IMR-90 (cell line): ENCODE measurements at regions not wholly inside any gene's neighbourhood (a gene's known extent, or its start where the extent isn't known, plus 50 kb on each side); places are given as distances from the start of the nearest gene placed in this dataset.

Source experiments
- ATAC-seq: fragments of 200-7000 bp; cut with Tn5 transposase; 2 replicates; pipeline ENCODE4 v1.9.1; 2020; ENCODE audit warnings: low read depth, mild to moderate bottlenecking, moderate library complexity
- BruUV-seq: library from RNA; stranded (reverse); fragments of 400-500 nt; replicated peaks from 2 replicates; lab custom pipeline; 2021; lab: Mats Ljungman, UMichigan
- CTCF ChIA-PET: fragments of 300-600 bp; formaldehyde crosslinking; extraction: SDS; loops from one replicate; lab custom pipeline; 2021; ENCODE audit warnings: antibody characterized with exemption; lab: Yijun Ruan, JAX
- POLR2A ChIA-PET: fragments of 300-600 bp; sonication (Branson Sonifier 250); formaldehyde crosslinking; loops from one replicate; lab custom pipeline; 2022; ENCODE audit warnings: antibody characterized with exemption; ENCODE audit not compliant: unreplicated experiment; lab: Charles Lee
- DNase-seq: peaks from one replicate; pipeline ENCODE4 v3.0.0; 2013
- H2AFZ ChIP-seq: replicated peaks from 2 replicates; pipeline ENCODE3; 2013; ENCODE audit warnings: low read length, mild to moderate bottlenecking; ENCODE audit not compliant: poor library complexity
- H2AK5ac ChIP-seq: 2 replicates; pipeline ENCODE4 v1.6.1; 2013; ENCODE audit warnings: low read depth, low read length, inconsistent platforms
- H2AK9ac ChIP-seq: replicated peaks from 2 replicates; pipeline ENCODE3; 2013; ENCODE audit warnings: mild to moderate bottlenecking, low read depth, low read length, moderate library complexity; ENCODE audit not compliant: poor library complexity
- H2BK120ac ChIP-seq: 2 replicates; pipeline ENCODE4 v1.6.1; 2013; ENCODE audit warnings: low read depth, low read length, inconsistent platforms
- H2BK15ac ChIP-seq: 3 replicates; pipeline ENCODE4 v1.6.1; 2013; ENCODE audit warnings: low read depth, low read length, inconsistent platforms
- H2BK20ac ChIP-seq: 2 replicates; pipeline ENCODE4 v1.6.1; 2013; ENCODE audit warnings: low read depth, mild to moderate bottlenecking, inconsistent platforms, low read length, moderate library complexity
- H2BK5ac ChIP-seq: 2 replicates; pipeline ENCODE4 v1.6.1; 2013; ENCODE audit warnings: mild to moderate bottlenecking, low read depth, low read length, inconsistent platforms; ENCODE audit not compliant: poor library complexity, severe bottlenecking
- H3K14ac ChIP-seq: replicated peaks from 2 replicates; pipeline ENCODE4 v1.6.1; 2013; ENCODE audit warnings: low read depth, low read length, inconsistent platforms
- H3K18ac ChIP-seq: 2 replicates; pipeline ENCODE4 v1.6.1; 2013; ENCODE audit warnings: low read depth, low read length, control low read depth
- H3K23ac ChIP-seq: 2 replicates; pipeline ENCODE4 v1.6.1; 2013; ENCODE audit warnings: low read depth, low read length, inconsistent platforms
- H3K27ac ChIP-seq: 2 replicates; pipeline ENCODE4 v1.5.1; 2013; ENCODE audit warnings: mild to moderate bottlenecking, control low read depth, low read length; ENCODE audit not compliant: insufficient read depth
- H3K27me3 ChIP-seq: 2 replicates; pipeline ENCODE4 v1.6.1; 2013; ENCODE audit warnings: low read length; ENCODE audit not compliant: control insufficient read depth, insufficient read depth
- H3K36me3 ChIP-seq: 2 replicates; pipeline ENCODE4 v1.6.1; 2013; ENCODE audit warnings: low read length, mixed read lengths; ENCODE audit not compliant: control insufficient read depth, insufficient read depth
- H3K4ac ChIP-seq: 2 replicates; pipeline ENCODE4 v1.6.1; 2013; ENCODE audit warnings: low read depth, low read length, inconsistent platforms
- H3K4me1 ChIP-seq: 2 replicates; pipeline ENCODE4 v1.6.1; 2013; ENCODE audit warnings: low read length, mixed read lengths; ENCODE audit not compliant: control insufficient read depth, insufficient read depth
- H3K4me2 ChIP-seq: 2 replicates; pipeline ENCODE4 v1.6.1; 2013; ENCODE audit warnings: low read depth, mild to moderate bottlenecking, control low read depth, low read length, moderate library complexity
- H3K4me3 ChIP-seq: 2 replicates; pipeline ENCODE4 v1.5.1; 2013; ENCODE audit warnings: low read depth, mild to moderate bottlenecking, control low read depth, low read length, moderate library complexity; ENCODE audit not compliant: insufficient read depth
- H3K56ac ChIP-seq: 2 replicates; pipeline ENCODE4 v1.6.1; 2013; ENCODE audit warnings: low read length, inconsistent platforms; ENCODE audit not compliant: insufficient read depth; ENCODE audit errors: extremely low read depth
- H3K79me1 ChIP-seq, 2 experiments: 2 replicates each; pipeline ENCODE4 v1.6.1; 2013; ENCODE audit warnings: low read length in 2 of 2, inconsistent platforms in 1 of 2, low read depth in 1 of 2
- H3K9ac ChIP-seq: 2 replicates; pipeline ENCODE4 v1.6.1; 2013; ENCODE audit warnings: low read depth, low read length, control low read depth
- H3K9me1 ChIP-seq: 2 replicates; pipeline ENCODE4 v1.6.1; 2013; ENCODE audit warnings: low read length, inconsistent platforms; ENCODE audit not compliant: insufficient read depth
- H3K9me3 ChIP-seq: 2 replicates; pipeline ENCODE4 v1.6.1; 2013; ENCODE audit warnings: low read length; ENCODE audit not compliant: control insufficient read depth, insufficient read depth
- H4K20me1 ChIP-seq: 2 replicates; pipeline ENCODE4 v1.6.1; 2013; ENCODE audit warnings: low read length, inconsistent platforms; ENCODE audit not compliant: insufficient read depth
- H4K5ac ChIP-seq: 2 replicates; pipeline ENCODE4 v1.6.1; 2013; ENCODE audit warnings: mild to moderate bottlenecking, low read depth, low read length, control low read depth
- H4K8ac ChIP-seq, 2 experiments: 2 replicates each; pipeline ENCODE4 v1.6.1; 2013; ENCODE audit warnings: low read depth in 2 of 2, low read length in 2 of 2, control low read depth in 1 of 2, inconsistent platforms in 1 of 2
- H4K91ac ChIP-seq: 2 replicates; pipeline ENCODE4 v1.6.1; 2013; ENCODE audit warnings: low read depth, low read length, inconsistent platforms; ENCODE audit not compliant: insufficient read depth
- BHLHE40 ChIP-seq: fragments of 150-350 bp; IDR thresholded peaks from 2 replicates; pipeline ENCODE4 v1.6.1; 2016; ENCODE audit warnings: mild to moderate bottlenecking, low read depth, low read length
- CEBPB ChIP-seq: IDR thresholded peaks from 2 replicates; pipeline ENCODE4 v1.6.1; 2012; ENCODE audit warnings: low read depth, low read length, improper control_type of control experiment
- CHD1 ChIP-seq: IDR thresholded peaks from 2 replicates; pipeline ENCODE4 v1.6.1; 2012; ENCODE audit warnings: low read depth, low read length, improper control_type of control experiment
- FOS ChIP-seq: fragments of 150-350 bp; IDR thresholded peaks from 2 replicates; pipeline ENCODE4 v1.6.1; 2016; ENCODE audit warnings: low read depth, low read length
- MAFK ChIP-seq: IDR thresholded peaks from 2 replicates; pipeline ENCODE4 v1.6.1; 2012; ENCODE audit warnings: low read depth, low read length, improper control_type of control experiment
- MXI1 ChIP-seq: IDR thresholded peaks from 2 replicates; pipeline ENCODE4 v1.6.1; 2012; ENCODE audit warnings: low read depth, mild to moderate bottlenecking, low read length, moderate library complexity, borderline replicate concordance
- POLR2A ChIP-seq: IDR thresholded peaks from 2 replicates; pipeline ENCODE4 v1.6.1; 2012; ENCODE audit warnings: mild to moderate bottlenecking, low read depth, low read length
- RAD21 ChIP-seq: IDR thresholded peaks from 2 replicates; pipeline ENCODE4 v1.6.1; 2012; ENCODE audit warnings: low read length, improper control_type of control experiment
- RFX5 ChIP-seq: IDR thresholded peaks from 2 replicates; pipeline ENCODE4 v1.8.0; 2012; ENCODE audit warnings: low read depth, mild to moderate bottlenecking, low read length, moderate library complexity
- WGBS, 2 experiments: methylation state at CpG; one replicate each; pipeline versions ENCODE4 v1.1.5 to v1.1.7; 2013; ENCODE audit warnings: missing lambda C conversion rate in 2 of 2; ENCODE audit not compliant: insufficient read length in 1 of 2; ENCODE audit errors: extremely low coverage in 2 of 2; 5-methylcytosine and 5-hydroxymethylcytosine counted together
- dilution Hi-C: fragments of 300-500 bp; cut with HindIII; formaldehyde crosslinking; loops from one replicate; pipeline ENCODE4 v1.14.3; 2018; ENCODE audit warnings: low sequenced_read_pairs; ENCODE audit not compliant: unreplicated experiment
- in situ Hi-C: fragments of 300-500 bp; cut with MboI; formaldehyde crosslinking; loops from 3 replicates; pipeline ENCODE4 v1.14.3; 2019; ENCODE audit warnings: low sequenced_read_pairs, inconsistent platforms, mixed read lengths
- intact Hi-C: fragments of 100-400 bp; cut with micrococcal nuclease; formaldehyde crosslinking; loops from 2 replicates; pipeline ENCODE4 v1.10.0; 2022
- TF ChIP-seq, protein P1 (sequence below): fragments of 150-350 bp; IDR thresholded peaks from 2 replicates; pipeline ENCODE4 v1.6.1; 2016; ENCODE audit warnings: low read depth, mild to moderate bottlenecking, low read length, moderate library complexity, borderline replicate concordance

- no peak overlapping the region for H3K18ac ChIP-seq
- no CpG with 5 or more reads among the region's 4 CpGs for WGBS, 2 experiments
- BruUV-seq: no TSS peak
These were observed 765.1 kb downstream of the DIAPH3 start for GRCh38 chr13:59398661-59399060.

More at GRCh38 chr13:59398661-59399060, 765.1 kb downstream of the DIAPH3 start:
- Histone ChIP-seq H2BK15ac (no peak overlapping the region), H2AK5ac (no peak overlapping the region), H3K9me1 (no peaks in the 10 kb centered on the region), H3K9ac (no peak overlapping the region), H3K4me2 (no peak overlapping the region), H3K4me3 (no peak overlapping the region), H2BK120ac (no peak overlapping the region), H3K23ac (no peak overlapping the region), H3K9me3 (no peaks in the 10 kb centered on the region), H4K91ac (no peak overlapping the region), H4K5ac (no peak overlapping the region), H4K20me1 (no peaks in the 10 kb centered on the region), H2BK5ac (no peak overlapping the region), H3K14ac (no peak overlapping the region), H2BK20ac (no peak overlapping the region), H4K8ac (no peak overlapping the region), H2AFZ (no peak overlapping the region), H3K4me1 (no peaks in the 10 kb centered on the region), H3K27me3 (no peaks in the 10 kb centered on the region), H3K4ac (no peak overlapping the region), H2AK9ac (no peak overlapping the region), H3K56ac (no peak overlapping the region), H3K27ac (no peak overlapping the region), H3K36me3 (no peaks in the 10 kb centered on the region), H3K79me1 (no peaks in the 10 kb centered on the region)
- TF ChIP-seq RFX5 (no peak), MAFK (no peak), MXI1 (no peak), CEBPB (no peak), FOS (no peak), CHD1 (no peak), RAD21 (no peak), POLR2A (no peak), BHLHE40 (no peak)
- TF ChIP-seq, protein P1, sequence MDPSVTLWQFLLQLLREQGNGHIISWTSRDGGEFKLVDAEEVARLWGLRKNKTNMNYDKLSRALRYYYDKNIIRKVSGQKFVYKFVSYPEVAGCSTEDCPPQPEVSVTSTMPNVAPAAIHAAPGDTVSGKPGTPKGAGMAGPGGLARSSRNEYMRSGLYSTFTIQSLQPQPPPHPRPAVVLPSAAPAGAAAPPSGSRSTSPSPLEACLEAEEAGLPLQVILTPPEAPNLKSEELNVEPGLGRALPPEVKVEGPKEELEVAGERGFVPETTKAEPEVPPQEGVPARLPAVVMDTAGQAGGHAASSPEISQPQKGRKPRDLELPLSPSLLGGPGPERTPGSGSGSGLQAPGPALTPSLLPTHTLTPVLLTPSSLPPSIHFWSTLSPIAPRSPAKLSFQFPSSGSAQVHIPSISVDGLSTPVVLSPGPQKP: no peak
- CTCF ChIA-PET: interaction anchor here (1.6 kb wide), 1 partner anchor 279 kb away, joined by 6 read pairs; no protein-coding TSS in a partner anchor
- POLR2A ChIA-PET: no interaction called here
- no peak for DNase-seq
- dilution Hi-C loops (no loop called here), intact Hi-C loops (no loop called here), in situ Hi-C loops (loop anchor here (10.0 to 25.0 kb wide), 4 partner anchors 366 to 939 kb away; no protein-coding TSS in a partner anchor)
- ATAC-seq: no peak
